ENCODE measurements at regions not wholly inside any gene's neighbourhood (a gene's known extent, or its start where the extent isn't known, plus 50 kb on each side); places are given as distances from the start of the nearest gene placed in this dataset.

DNA sequence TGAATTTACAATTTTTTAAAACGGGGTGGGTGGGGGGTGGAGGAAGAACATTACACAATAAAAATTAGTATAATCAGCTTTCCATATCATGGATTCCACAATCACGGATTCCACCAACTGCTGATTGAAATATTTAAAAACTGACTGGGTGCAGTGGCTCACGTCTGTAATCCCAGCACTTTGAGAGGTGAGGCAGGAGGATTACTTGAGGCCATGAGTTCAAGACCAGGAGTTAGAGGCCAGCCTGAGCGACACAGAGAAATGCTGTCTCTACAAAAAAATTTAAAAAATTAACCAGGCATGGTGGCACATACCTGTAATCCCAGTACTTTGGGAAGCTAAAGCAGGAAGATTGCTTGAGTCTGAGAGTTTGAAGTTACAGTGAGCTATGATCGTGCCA lies 254.7 kb downstream of the ATG4C start:
- TF ChIP-seq, protein P1, sequence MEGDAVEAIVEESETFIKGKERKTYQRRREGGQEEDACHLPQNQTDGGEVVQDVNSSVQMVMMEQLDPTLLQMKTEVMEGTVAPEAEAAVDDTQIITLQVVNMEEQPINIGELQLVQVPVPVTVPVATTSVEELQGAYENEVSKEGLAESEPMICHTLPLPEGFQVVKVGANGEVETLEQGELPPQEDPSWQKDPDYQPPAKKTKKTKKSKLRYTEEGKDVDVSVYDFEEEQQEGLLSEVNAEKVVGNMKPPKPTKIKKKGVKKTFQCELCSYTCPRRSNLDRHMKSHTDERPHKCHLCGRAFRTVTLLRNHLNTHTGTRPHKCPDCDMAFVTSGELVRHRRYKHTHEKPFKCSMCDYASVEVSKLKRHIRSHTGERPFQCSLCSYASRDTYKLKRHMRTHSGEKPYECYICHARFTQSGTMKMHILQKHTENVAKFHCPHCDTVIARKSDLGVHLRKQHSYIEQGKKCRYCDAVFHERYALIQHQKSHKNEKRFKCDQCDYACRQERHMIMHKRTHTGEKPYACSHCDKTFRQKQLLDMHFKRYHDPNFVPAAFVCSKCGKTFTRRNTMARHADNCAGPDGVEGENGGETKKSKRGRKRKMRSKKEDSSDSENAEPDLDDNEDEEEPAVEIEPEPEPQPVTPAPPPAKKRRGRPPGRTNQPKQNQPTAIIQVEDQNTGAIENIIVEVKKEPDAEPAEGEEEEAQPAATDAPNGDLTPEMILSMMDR (conservative IDR thresholded peaks at IDR 0.05; ENCODE audit: low read depth, low read length), result no peak
- no peak for TF ChIP-seq EZH2 (IDR thresholded peaks at IDR 0.05; ENCODE audit: borderline replicate concordance, low read depth, low read length, poor library complexity, severe bottlenecking)

All from A673 (cell line).